Adipocyte (in vitro differentiated cells): ENCODE measurements at regions not wholly inside any gene's neighbourhood (a gene's known extent, or its start where the extent isn't known, plus 50 kb on each side); places are given as distances from the start of the nearest gene placed in this dataset.
"Not testable (repeated sequence)": the region's sequence is repeated elsewhere in the genome, so short reads cannot be mapped to it uniquely, and the experiment has no call there.

Experiments
- DNase-seq: peaks from one replicate; pipeline ENCODE4 v3.0.0-alpha.2; 2015; ENCODE audit warnings: low read depth
- H3K27me3 ChIP-seq: replicated peaks from 2 replicates; pipeline ENCODE4 v1.7.0; 2013; ENCODE audit warnings: mild to moderate bottlenecking, low read length, moderate library complexity; ENCODE audit not compliant: control insufficient read depth, insufficient read depth
- H3K36me3 ChIP-seq: 2 replicates; pipeline ENCODE4 v1.7.0; 2013; ENCODE audit warnings: low read length, mild to moderate bottlenecking, moderate library complexity; ENCODE audit not compliant: control insufficient read depth, insufficient read depth, severe bottlenecking
- H3K4me1 ChIP-seq: 2 replicates; pipeline ENCODE4 v1.7.0; 2013; ENCODE audit warnings: mild to moderate bottlenecking, low read length, moderate library complexity; ENCODE audit not compliant: control insufficient read depth, insufficient read depth
- H3K4me3 ChIP-seq: 2 replicates; pipeline ENCODE4 v1.7.0; 2013; ENCODE audit warnings: mild to moderate bottlenecking, low read length, moderate library complexity
- H3K9ac ChIP-seq: 2 replicates; pipeline ENCODE4 v1.7.0; 2013; ENCODE audit warnings: mild to moderate bottlenecking, low read length, moderate library complexity
- H3K9me3 ChIP-seq: 2 replicates; pipeline ENCODE4 v1.7.0; 2013; ENCODE audit warnings: mild to moderate bottlenecking, low read length, moderate library complexity; ENCODE audit not compliant: control insufficient read depth

DNA sequence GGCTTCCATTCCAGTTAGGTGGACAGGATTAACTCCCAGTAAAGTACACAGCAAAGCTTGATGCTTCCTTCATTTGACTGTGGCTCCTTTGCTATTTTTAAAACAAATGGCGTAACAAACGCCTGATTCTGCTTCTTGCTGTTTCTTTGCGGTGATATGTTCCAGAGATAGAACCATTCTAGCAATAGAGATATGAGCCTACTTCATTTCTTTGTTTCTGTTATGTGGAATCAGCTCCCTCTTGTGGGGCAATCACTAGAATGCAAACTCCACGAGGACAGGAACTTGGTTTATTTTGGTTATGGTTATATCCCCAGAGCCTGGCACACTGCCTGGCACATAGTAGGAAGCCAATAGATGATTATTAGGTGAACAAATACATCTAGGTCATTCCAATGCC is 122.6 kb upstream of the SLC6A11 start:
- no peak overlapping the region for H3K4me3 ChIP-seq
- DNase-seq: peak; percentile 9
- H3K4me1 ChIP-seq: peaks cover 13% of the 10 kb centered on the region
- H3K9ac ChIP-seq: no peak overlapping the region
- no peaks in the 10 kb centered on the region for H3K36me3 ChIP-seq
- no peaks in the 10 kb centered on the region for H3K9me3 ChIP-seq
- H3K27me3 ChIP-seq: peaks cover 53% of the 10 kb centered on the region

DNA sequence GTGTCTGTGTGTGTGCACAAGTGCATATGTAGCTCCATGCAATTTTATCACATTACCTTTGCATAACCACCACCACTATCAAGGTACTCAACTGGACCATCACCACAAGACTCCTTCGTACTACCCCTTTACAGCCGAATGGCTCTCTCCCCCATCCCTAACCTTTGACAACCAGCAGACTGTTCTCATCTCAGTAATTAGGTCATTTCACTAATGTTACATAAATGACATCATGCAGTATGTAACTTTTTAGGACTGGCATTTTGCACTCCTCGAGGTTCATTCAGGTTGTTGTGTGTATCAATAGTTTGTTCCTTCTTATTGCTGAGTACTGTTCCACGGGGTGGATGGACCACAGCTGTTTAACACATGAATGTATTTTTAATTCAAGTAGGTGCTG is 121.8 kb upstream of the SLC6A11 start:
- no peak for DNase-seq
- Histone ChIP-seq H3K4me3 (no peak overlapping the region), H3K9me3 (no peaks in the 10 kb centered on the region), H3K27me3 (peaks cover 52% of the 10 kb centered on the region), H3K9ac (no peak overlapping the region), H3K36me3 (no peaks in the 10 kb centered on the region), H3K4me1 (peaks cover 13% of the 10 kb centered on the region)

DNA sequence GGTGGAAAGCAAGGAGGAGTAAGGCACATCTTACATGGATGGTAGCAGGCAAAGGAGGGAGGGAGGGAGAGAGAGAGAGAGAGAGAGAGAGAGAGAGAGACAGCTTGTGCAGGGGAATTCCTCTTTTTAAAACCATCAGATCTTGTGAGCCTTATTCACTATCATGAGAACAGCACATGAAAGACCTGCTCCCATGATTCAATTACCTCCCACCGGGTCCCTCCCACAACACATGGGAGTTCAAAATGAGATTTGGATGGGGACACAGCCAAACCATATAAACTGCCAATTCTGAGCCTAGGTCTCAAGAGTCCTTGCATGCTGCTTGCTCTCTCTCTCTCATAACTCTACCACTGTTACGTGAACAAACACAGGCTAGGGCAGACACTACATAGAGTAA is 120.8 kb upstream of the SLC6A11 start:
- H3K4me3 ChIP-seq, DNase-seq, H3K9ac ChIP-seq, H3K36me3 ChIP-seq, H3K9me3 ChIP-seq: not testable (repeated sequence)
- H3K4me1 ChIP-seq: peaks cover 13% of the 10 kb centered on the region
- peaks cover 43% of the 10 kb centered on the region for H3K27me3 ChIP-seq

GRCh38 chr3:10695595-10696285 is 120.3 kb upstream of the SLC6A11 start:
- H3K27me3 ChIP-seq: peaks cover 43% of the 10 kb centered on the region

DNA sequence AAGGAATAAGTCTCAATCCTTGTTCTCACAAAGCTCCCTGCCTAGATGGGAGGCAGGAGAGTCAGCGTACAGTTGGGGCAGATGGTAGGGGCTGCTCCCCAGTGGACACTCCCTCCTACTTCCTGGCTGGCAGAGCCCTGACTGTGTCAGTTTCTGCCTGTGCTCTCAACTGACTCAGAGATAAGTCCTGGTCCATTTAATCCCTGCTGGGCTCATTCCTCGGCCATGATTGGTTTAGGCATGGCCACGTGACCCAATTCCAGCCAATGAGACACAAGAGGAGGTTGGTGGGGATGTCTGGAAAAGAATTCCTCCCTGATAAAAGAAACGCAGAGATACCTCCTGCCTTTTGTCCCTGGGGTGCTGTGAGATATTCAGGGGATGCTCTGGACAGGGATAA is 118.1 kb upstream of the SLC6A11 start:
- H3K9me3 ChIP-seq: peaks cover 3% of the 10 kb centered on the region
- peaks cover 13% of the 10 kb centered on the region for H3K4me1 ChIP-seq
- no peak overlapping the region for H3K9ac ChIP-seq
- no peak for DNase-seq
- no peak overlapping the region for H3K4me3 ChIP-seq
- no peaks in the 10 kb centered on the region for H3K36me3 ChIP-seq
- peaks cover 44% of the 10 kb centered on the region for H3K27me3 ChIP-seq

More at GRCh38 chr3:10695595-10696285, 120.3 kb upstream of the SLC6A11 start:
- Histone ChIP-seq H3K36me3 (no peaks in the 10 kb centered on the region), H3K9ac (no peak overlapping the region), H3K9me3 (peaks cover 3% of the 10 kb centered on the region), H3K4me1 (peaks cover 13% of the 10 kb centered on the region), H3K4me3 (no peak overlapping the region)
- DNase-seq: no peak

DNA sequence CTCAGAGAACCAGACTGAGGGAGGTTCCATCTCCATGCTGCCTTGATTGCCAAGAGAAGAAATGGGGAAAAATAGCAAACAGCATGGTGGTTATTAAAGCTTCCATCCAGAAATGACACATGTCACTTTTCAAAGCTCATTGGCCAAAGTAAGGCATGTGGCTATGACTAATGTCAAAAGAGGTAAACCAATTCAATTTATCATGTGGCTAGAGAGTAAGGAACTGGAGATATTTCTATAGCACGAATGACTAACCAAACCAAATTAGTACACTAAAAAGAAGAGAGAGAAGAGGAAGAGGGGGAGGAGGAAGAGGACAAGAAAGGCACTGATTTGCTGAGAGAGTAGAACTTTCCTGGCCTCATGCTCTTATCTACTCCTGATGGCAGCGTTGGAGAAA is 115.2 kb upstream of the SLC6A11 start:
- H3K4me3 ChIP-seq: no peak overlapping the region
- H3K4me1 ChIP-seq: peaks cover 8% of the 10 kb centered on the region
- H3K9ac ChIP-seq: no peak overlapping the region
- peaks cover 3% of the 10 kb centered on the region for H3K9me3 ChIP-seq
- no peak for DNase-seq
- peaks cover 40% of the 10 kb centered on the region for H3K27me3 ChIP-seq
- no peaks in the 10 kb centered on the region for H3K36me3 ChIP-seq

GRCh38 chr3:10702961-10703740 is 112.9 kb upstream of the SLC6A11 start:
- Histone ChIP-seq H3K27me3 (peaks cover 43% of the 10 kb centered on the region), H3K36me3 (no peaks in the 10 kb centered on the region)
- DNase-seq: no peak

DNA sequence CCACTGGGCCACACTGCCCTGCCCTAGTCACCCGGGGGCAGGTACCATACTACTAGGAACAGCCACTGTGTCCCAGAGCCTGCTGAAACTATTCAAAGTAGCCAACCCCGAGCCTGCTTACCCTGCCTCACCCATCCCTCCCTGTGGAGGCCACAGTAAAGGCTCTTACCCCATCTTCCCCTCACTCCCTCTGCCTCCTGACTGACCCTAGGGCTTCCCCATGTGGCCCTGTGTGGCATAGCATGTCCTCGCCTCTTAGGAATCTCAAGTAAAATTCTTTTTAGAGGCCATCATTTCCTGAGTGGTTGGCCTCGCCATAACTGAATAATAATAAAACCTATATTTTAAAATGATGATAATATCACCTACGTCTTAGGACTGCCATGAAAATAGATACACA is 112.2 kb upstream of the SLC6A11 start:
- Histone ChIP-seq H3K36me3 (no peaks in the 10 kb centered on the region), H3K4me3 (no peak overlapping the region), H3K27me3 (peaks cover 44% of the 10 kb centered on the region), H3K9ac (no peak overlapping the region), H3K4me1 (no peaks in the 10 kb centered on the region), H3K9me3 (peaks cover 3% of the 10 kb centered on the region)
- DNase-seq: peak; percentile 4

More at GRCh38 chr3:10702961-10703740, 112.9 kb upstream of the SLC6A11 start:
- Histone ChIP-seq H3K4me1 (no peaks in the 10 kb centered on the region), H3K9me3 (peaks cover 3% of the 10 kb centered on the region), H3K9ac (no peak overlapping the region), H3K4me3 (no peak overlapping the region)

- H3K4me3 ChIP-seq: no peak overlapping the region
- H3K36me3 ChIP-seq: no peaks in the 10 kb centered on the region
- no peaks in the 10 kb centered on the region for H3K4me1 ChIP-seq
- no peak overlapping the region for H3K9ac ChIP-seq
- H3K9me3 ChIP-seq: no peaks in the 10 kb centered on the region
- DNase-seq: no peak
- peaks cover 54% of the 10 kb centered on the region for H3K27me3 ChIP-seq
These were observed 109.8 kb upstream of the SLC6A11 start for GRCh38 chr3:10706156-10706739.

DNA sequence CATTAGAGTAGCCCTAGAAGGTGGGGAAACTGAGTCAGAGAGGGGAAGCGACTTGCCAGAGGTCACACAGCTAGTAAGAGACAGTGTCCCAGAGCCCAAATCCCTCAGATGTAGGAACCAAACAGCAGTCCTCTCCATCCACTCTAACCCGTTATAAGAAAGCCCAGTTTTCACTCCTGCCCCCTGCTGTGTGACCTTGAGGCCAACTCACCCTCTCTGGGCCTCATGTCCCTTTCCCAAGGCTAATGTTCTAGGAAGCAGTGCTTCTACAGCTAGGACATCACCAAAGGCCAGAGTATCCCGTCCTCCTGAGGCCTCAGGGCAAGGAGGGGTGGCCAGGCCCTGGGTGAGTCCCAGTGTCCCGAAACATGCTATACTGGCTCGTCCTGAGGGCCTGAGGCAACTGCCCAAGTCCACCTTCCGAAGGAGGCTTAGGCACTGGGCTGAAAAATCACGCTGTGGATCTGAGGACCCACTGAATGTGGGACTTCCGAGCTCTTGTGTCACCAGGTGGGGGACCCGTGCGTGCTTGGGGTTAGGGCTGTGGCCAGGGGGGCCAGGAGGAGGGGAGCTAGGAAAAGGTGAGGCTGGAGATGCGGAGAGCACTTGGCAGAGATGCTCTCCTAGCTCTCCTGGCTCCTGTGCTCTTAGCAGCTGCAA is 109.2 kb upstream of the SLC6A11 start:
- no peaks in the 10 kb centered on the region for H3K36me3 ChIP-seq
- H3K4me3 ChIP-seq: no peak overlapping the region
- DNase-seq: no peak
- no peaks in the 10 kb centered on the region for H3K9me3 ChIP-seq
- H3K9ac ChIP-seq: no peak overlapping the region
- peaks cover 54% of the 10 kb centered on the region for H3K27me3 ChIP-seq
- no peaks in the 10 kb centered on the region for H3K4me1 ChIP-seq
